GM18519 (cell line): ENCODE measurements at regions not wholly inside any gene's neighbourhood (a gene's known extent, or its start where the extent isn't known, plus 50 kb on each side); places are given as distances from the start of the nearest gene placed in this dataset.

Experiments used
- ATAC-seq: cut with Tn5 transposase; IDR thresholded peaks from one replicate; pipeline ENCODE4 v1.9.1; 2021; ENCODE audit warnings: mild to moderate bottlenecking, moderate library complexity; ENCODE audit not compliant: unreplicated experiment, low FRiP score

GRCh38 chr7:10075866-10076265, 897.8 kb upstream of the PHF14 start:
- ATAC-seq: no peak

- ATAC-seq: no peak
Measured at GRCh38 chr7:10076660-10077300, 896.9 kb upstream of the PHF14 start.

GRCh38 chr7:10079572-10079971, 894.1 kb upstream of the PHF14 start:
- no peak for ATAC-seq

GRCh38 chr7:10082896-10083295, 890.8 kb upstream of the PHF14 start:
- ATAC-seq: no peak

- no peak for ATAC-seq
Measured at GRCh38 chr7:10083766-10084165, 889.9 kb upstream of the PHF14 start.

GRCh38 chr7:10085231-10085630, 888.4 kb upstream of the PHF14 start:
- no peak for ATAC-seq

- ATAC-seq: no peak
Measured at GRCh38 chr7:10100572-10100971, 873.1 kb upstream of the PHF14 start.

- ATAC-seq: no peak
Measured at GRCh38 chr7:10101351-10101750, 872.3 kb upstream of the PHF14 start.

- ATAC-seq: no peak
Measured at GRCh38 chr7:10104292-10104691, 869.4 kb upstream of the PHF14 start.

GRCh38 chr7:10106609-10107008, 867.1 kb upstream of the PHF14 start:
- no peak for ATAC-seq

GRCh38 chr7:10116511-10116910, 857.2 kb upstream of the PHF14 start:
- no peak for ATAC-seq

- ATAC-seq: no peak
Measured at GRCh38 chr7:10117815-10118214, 855.9 kb upstream of the PHF14 start.

GRCh38 chr7:10120936-10121335, 852.7 kb upstream of the PHF14 start:
- no peak for ATAC-seq

GRCh38 chr7:10121631-10122030, 852.0 kb upstream of the PHF14 start:
- ATAC-seq: no peak

GRCh38 chr7:10122551-10123100, 851.0 kb upstream of the PHF14 start:
- no peak for ATAC-seq

GRCh38 chr7:10128748-10129147, 844.9 kb upstream of the PHF14 start:
- ATAC-seq: no peak

- ATAC-seq: no peak
Measured at GRCh38 chr7:10138087-10138854, 835.4 kb upstream of the PHF14 start.

GRCh38 chr7:10146271-10146670, 827.4 kb upstream of the PHF14 start:
- no peak for ATAC-seq

- no peak for ATAC-seq
Measured at GRCh38 chr7:10156972-10157371, 816.7 kb upstream of the PHF14 start.

- ATAC-seq: no peak
Measured at GRCh38 chr7:10181996-10182395, 791.7 kb upstream of the PHF14 start.

GRCh38 chr7:10192074-10192473, 781.6 kb upstream of the PHF14 start:
- ATAC-seq: no peak

GRCh38 chr7:10205696-10206095, 768.0 kb upstream of the PHF14 start:
- ATAC-seq: no peak
